HFFc6 (cell line): ENCODE measurements at regions not wholly inside any gene's neighbourhood (a gene's known extent, or its start where the extent isn't known, plus 50 kb on each side); places are given as distances from the start of the nearest gene placed in this dataset.

ENCODE experiments used
- DNase-seq: peaks from one replicate; pipeline ENCODE4 v3.0.0-alpha.2; 2018
- H3K27ac Mint-ChIP-seq: 2 replicates; pipeline ENCODE4 v1.8.0; 2020; ENCODE audit warnings: mild to moderate bottlenecking, mixed read lengths
- H3K27me3 Mint-ChIP-seq: 2 replicates; pipeline ENCODE4 v1.8.0; 2021; ENCODE audit warnings: mild to moderate bottlenecking, moderate library complexity, mixed read lengths; ENCODE audit not compliant: insufficient read depth
- H3K36me3 Mint-ChIP-seq: 2 replicates; pipeline ENCODE4 v1.8.0; 2021; ENCODE audit warnings: low read depth, mixed read lengths
- H3K4me1 Mint-ChIP-seq: 2 replicates; pipeline ENCODE4 v1.8.0; 2020; ENCODE audit warnings: low read depth, mixed read lengths
- H3K4me3 Mint-ChIP-seq: 2 replicates; pipeline ENCODE4 v1.8.0; 2020; ENCODE audit warnings: mild to moderate bottlenecking, moderate library complexity, mixed read lengths
- H3K9me3 Mint-ChIP-seq: 2 replicates; pipeline ENCODE4 v1.8.0; 2020; ENCODE audit warnings: mild to moderate bottlenecking, mixed read lengths
- CTCF ChIP-seq: fragments of 200-600 bp; sonication (generic); IDR thresholded peaks from 2 replicates; pipeline ENCODE4 v1.5.0; 2021; ENCODE audit warnings: antibody characterized with exemption, mild to moderate bottlenecking

GRCh38 chr13:26967119-26968038 is 204.2 kb downstream of the USP12 start:
- no peak for DNase-seq
- Mint-ChIP-seq H3K4me3 (no peak overlapping the region; the same call in 1 of the 2 replicates), H3K36me3 (no peaks in the 10 kb centered on the region), H3K9me3 (no peaks in the 10 kb centered on the region), H3K4me1 (peaks cover 28% of the 10 kb centered on the region), H3K27ac (no peak overlapping the region), H3K27me3 (peaks cover 42% of the 10 kb centered on the region)
- TF ChIP-seq CTCF: no peak

GRCh38 chr13:26966701-26967080 is 204.9 kb downstream of the USP12 start:
- Mint-ChIP-seq H3K27me3 (peaks cover 45% of the 10 kb centered on the region), H3K9me3 (no peaks in the 10 kb centered on the region), H3K4me3 (no peak overlapping the region), H3K4me1 (peaks cover 27% of the 10 kb centered on the region), H3K27ac (no peak overlapping the region), H3K36me3 (no peaks in the 10 kb centered on the region)
- TF ChIP-seq CTCF: no peak
- no peak for DNase-seq

GRCh38 chr13:26965952-26966700 is 205.5 kb downstream of the USP12 start:
- DNase-seq: no peak
- peaks cover 27% of the 10 kb centered on the region for H3K4me1 Mint-ChIP-seq
- H3K4me3 Mint-ChIP-seq: no peak overlapping the region
- no peak overlapping the region for H3K27ac Mint-ChIP-seq
- peaks cover 49% of the 10 kb centered on the region for H3K27me3 Mint-ChIP-seq
- no peaks in the 10 kb centered on the region for H3K36me3 Mint-ChIP-seq
- no peak for TF ChIP-seq CTCF
- H3K9me3 Mint-ChIP-seq: no peaks in the 10 kb centered on the region

GRCh38 chr13:26964278-26965250 is 204.0 kb upstream of the GPR12 start:
- H3K27ac Mint-ChIP-seq: no peak overlapping the region
- no peaks in the 10 kb centered on the region for H3K9me3 Mint-ChIP-seq
- no peak for TF ChIP-seq CTCF
- H3K4me3 Mint-ChIP-seq: no peak overlapping the region
- peaks cover 27% of the 10 kb centered on the region for H3K4me1 Mint-ChIP-seq
- no peaks in the 10 kb centered on the region for H3K36me3 Mint-ChIP-seq
- no peak for DNase-seq
- peaks cover 65% of the 10 kb centered on the region for H3K27me3 Mint-ChIP-seq

GRCh38 chr13:26962671-26963070 is 202.1 kb upstream of the GPR12 start:
- Mint-ChIP-seq H3K4me3 (no peak overlapping the region), H3K9me3 (no peaks in the 10 kb centered on the region), H3K27me3 (peaks cover 65% of the 10 kb centered on the region), H3K27ac (no peak overlapping the region), H3K4me1 (peaks cover 13% of the 10 kb centered on the region), H3K36me3 (no peaks in the 10 kb centered on the region)
- TF ChIP-seq CTCF: no peak
- no peak for DNase-seq
